HG03442 (cell line): ENCODE measurements at regions not wholly inside any gene's neighbourhood (a gene's known extent, or its start where the extent isn't known, plus 50 kb on each side); places are given as distances from the start of the nearest gene placed in this dataset.

ENCODE experiments used
- ATAC-seq: cut with Tn5 transposase; IDR thresholded peaks from one replicate; pipeline ENCODE4 v1.9.1; 2021; ENCODE audit warnings: mild to moderate bottlenecking, moderate library complexity; ENCODE audit not compliant: unreplicated experiment

- no peak for ATAC-seq
These were observed 211.0 kb downstream of the ENC1 start for GRCh38 chr5:74429495-74429894.

GRCh38 chr5:74428876-74429275 lies 211.7 kb downstream of the ENC1 start:
- ATAC-seq: no peak

- no peak for ATAC-seq
These were observed 212.3 kb downstream of the ENC1 start for GRCh38 chr5:74428275-74428674.

GRCh38 chr5:74426506-74426905 lies 214.0 kb downstream of the ENC1 start:
- no peak for ATAC-seq

GRCh38 chr5:74424162-74424868 lies 216.2 kb downstream of the ENC1 start:
- ATAC-seq: no peak

GRCh38 chr5:74423383-74423782 lies 217.1 kb downstream of the ENC1 start:
- ATAC-seq: no peak

- ATAC-seq: no peak
These were observed 217.9 kb downstream of the ENC1 start for GRCh38 chr5:74422671-74423070.

- ATAC-seq: no peak
These were observed 218.5 kb downstream of the ENC1 start for GRCh38 chr5:74422030-74422429.

- no peak for ATAC-seq
These were observed 219.2 kb downstream of the ENC1 start for GRCh38 chr5:74421377-74421776.

- ATAC-seq: no peak
These were observed 219.6 kb downstream of the ENC1 start for GRCh38 chr5:74420947-74421346.

- no peak for ATAC-seq
These were observed 220.3 kb downstream of the ENC1 start for GRCh38 chr5:74420220-74420619.

GRCh38 chr5:74419468-74419867 lies 221.1 kb downstream of the ENC1 start:
- no peak for ATAC-seq

GRCh38 chr5:74418709-74419108 lies 221.8 kb downstream of the ENC1 start:
- no peak for ATAC-seq

GRCh38 chr5:74418261-74418660 lies 222.3 kb downstream of the ENC1 start:
- no peak for ATAC-seq

- no peak for ATAC-seq
These were observed 224.8 kb downstream of the ENC1 start for GRCh38 chr5:74415695-74416102.

GRCh38 chr5:74414228-74414627 lies 226.3 kb downstream of the ENC1 start:
- no peak for ATAC-seq

- ATAC-seq: no peak
These were observed 227.0 kb downstream of the ENC1 start for GRCh38 chr5:74413403-74414048.

GRCh38 chr5:74412066-74412465 lies 228.5 kb downstream of the ENC1 start:
- no peak for ATAC-seq

- ATAC-seq: no peak
These were observed 230.8 kb downstream of the ENC1 start for GRCh38 chr5:74409712-74410111.

GRCh38 chr5:74409166-74409706 lies 231.3 kb downstream of the ENC1 start:
- no peak for ATAC-seq

GRCh38 chr5:74408150-74409043 lies 232.1 kb downstream of the ENC1 start:
- ATAC-seq: no peak
